ENCODE measurements at regions not wholly inside any gene's neighbourhood (a gene's known extent, or its start where the extent isn't known, plus 50 kb on each side); places are given as distances from the start of the nearest gene placed in this dataset.

DNA sequence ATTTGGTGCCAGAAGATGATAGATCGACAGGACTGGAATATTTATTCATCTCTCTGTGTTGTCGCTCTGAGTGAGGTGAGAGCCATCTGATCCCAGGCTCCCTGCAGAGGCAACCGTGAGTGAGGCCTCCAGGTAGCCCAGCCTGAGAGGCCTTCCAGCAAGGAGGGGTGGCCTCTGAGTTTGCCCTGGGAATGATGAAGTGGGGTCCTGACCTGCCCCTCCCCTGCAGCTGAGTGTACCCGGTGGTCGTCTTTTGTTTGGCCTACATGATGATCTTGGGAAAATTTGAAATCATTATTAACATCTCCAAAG, 86.4 kb downstream of the CBLN1 start:
- TF ChIP-seq POLR2AphosphoS5 (IDR thresholded peaks at IDR 0.05; ENCODE audit: low read depth, low read length) (no peak), POLR2A (IDR thresholded peaks at IDR 0.05; ENCODE audit: low read depth, low read length) (no peak)

All from GM12892 (cell line).